ENCODE measurements at regions not wholly inside any gene's neighbourhood (a gene's known extent, or its start where the extent isn't known, plus 50 kb on each side); places are given as distances from the start of the nearest gene placed in this dataset.
"Not testable (repeated sequence)": the region's sequence is repeated elsewhere in the genome, so short reads cannot be mapped to it uniquely, and the experiment has no call there.

DNA sequence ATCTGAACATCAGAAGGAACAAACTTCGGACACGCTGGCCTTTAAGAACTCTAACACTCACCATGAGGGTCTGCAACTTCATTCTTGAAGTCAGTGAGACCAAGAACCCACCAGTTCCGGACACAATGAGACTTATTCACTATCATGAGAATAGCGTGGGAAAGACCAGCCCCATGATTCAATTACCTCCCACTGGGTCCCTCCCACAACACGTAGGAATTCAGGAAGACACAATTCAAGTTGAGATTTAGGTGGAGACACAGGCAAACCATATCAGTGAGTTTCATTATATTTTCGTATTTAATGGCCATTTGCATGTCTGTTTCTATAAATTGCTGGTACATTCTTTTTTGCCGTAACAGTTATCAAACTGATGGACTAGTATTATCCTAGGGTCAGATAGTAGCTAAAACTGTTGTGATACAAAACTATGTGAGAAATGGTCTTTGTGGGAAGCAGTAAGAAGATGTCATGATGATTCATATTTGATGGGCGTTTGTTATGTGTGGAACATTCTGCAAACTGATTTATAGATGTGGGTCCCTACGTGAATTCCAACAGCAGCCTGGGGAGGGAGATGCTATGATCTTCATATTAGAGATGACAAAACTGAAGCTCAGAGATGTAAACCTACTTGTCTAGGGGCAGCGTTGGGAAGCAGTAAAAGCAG lies 282.4 kb upstream of the TMEM132C start:
- no peak for DNase-seq

DNA sequence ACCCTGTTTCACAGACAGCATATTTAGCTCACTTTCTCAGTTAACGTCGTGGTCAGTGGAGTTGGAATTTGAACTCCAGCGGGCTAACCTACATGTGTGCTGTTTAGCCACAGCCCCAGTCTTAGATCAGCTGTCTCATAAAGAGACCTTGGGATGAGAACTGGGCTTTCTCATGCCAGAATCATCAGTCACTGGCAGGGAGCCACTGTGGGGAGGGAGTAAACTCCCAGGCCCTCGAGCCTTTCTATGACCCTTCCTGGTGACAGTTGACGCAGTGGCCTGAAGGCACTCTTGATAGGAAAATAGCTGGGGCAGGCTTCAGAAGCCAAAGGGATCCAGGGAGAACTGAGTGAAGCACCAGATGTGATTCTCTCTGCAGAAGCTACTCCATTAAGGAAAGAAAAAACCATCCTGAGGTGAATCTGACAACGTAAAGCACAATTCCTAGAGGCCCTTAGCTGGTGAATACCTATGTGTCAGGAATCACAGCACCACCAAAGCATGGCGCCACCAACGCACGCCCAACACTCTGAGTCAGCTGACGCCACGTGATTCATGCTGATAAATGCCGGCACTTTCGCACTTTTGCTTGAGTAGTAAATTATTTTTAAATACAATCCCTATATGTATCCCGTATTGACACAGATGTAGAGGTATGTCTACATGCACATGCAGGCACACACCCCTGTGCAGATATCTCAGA lies 279.6 kb upstream of the TMEM132C start:
- DNase-seq = no peak

DNA sequence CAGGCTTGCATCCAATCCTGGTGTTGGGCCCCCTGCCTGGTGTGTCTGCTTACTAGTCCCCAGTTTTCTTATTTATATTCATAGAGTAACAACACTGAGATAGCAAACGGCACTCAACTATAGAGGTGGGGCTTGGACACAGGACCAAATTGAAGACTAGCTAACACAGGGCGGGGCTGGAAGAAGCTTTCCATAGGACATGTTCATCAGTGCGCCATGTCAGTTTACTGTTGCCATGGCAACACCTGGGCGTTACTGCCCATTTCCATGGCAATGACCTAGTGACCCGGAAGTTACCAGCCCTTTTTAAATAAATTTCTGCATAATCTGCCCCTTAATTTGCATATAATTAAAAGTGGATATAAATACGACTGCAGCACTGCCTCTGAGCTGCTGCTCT lies 275.5 kb upstream of the TMEM132C start:
- no peak for DNase-seq

GRCh38 chr12:127998988-127999387 lies 268.0 kb upstream of the TMEM132C start:
- no peak for DNase-seq

DNA sequence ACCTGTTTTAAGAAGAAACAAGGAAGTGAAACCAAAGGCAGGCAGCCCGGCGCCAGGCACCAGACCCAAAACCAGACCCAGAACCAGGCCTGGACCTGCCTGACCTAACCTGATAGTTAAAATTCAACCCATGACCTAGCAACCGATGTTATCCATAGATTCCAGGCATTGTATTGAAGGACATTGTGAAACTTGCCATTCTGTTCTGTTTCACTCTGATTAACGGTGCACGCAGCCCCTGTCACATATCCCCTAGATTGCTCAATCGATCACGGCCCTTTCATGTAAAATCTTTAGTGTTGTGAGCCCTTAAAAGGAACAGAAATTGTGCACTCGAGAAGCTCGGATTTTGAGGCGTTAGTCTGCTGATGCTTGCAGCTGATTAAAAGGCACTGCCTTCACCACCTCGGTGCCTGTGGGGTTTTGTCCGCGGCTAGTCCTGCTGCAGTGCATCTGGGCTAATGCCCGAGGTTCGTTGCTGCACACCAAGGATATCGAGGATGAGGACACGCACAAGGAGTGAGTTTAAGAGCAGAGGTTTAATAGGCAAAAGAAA lies 262.5 kb upstream of the TMEM132C start:
- no peak for DNase-seq

- DNase-seq = no peak
Measured at GRCh38 chr12:128007250-128007649, 259.7 kb upstream of the TMEM132C start.

GRCh38 chr12:128008341-128008740 lies 258.6 kb upstream of the TMEM132C start:
- DNase-seq = no peak

DNA sequence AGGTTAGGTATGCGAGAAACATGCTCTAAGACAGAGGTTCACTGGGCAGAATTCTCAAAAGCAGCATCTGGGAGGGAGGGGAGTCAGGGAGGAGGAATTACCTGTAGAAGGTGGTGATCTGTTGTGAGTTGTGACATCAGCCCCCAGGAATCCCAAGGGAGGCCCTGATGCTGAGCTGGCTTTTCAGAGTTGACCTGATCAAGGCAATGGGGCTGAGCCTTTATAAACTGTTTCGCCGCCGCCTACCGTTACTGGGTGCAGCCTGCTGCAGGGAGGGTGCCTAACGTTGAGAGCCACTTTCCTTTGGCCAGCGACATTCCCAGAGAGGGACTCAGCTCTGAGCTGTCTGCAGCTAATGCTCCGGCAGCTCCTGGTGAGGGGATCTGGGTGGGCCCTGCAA lies 257.9 kb upstream of the TMEM132C start:
- DNase-seq = no peak

- no peak for DNase-seq
Measured at GRCh38 chr12:128012110-128012509, 254.9 kb upstream of the TMEM132C start.

DNA sequence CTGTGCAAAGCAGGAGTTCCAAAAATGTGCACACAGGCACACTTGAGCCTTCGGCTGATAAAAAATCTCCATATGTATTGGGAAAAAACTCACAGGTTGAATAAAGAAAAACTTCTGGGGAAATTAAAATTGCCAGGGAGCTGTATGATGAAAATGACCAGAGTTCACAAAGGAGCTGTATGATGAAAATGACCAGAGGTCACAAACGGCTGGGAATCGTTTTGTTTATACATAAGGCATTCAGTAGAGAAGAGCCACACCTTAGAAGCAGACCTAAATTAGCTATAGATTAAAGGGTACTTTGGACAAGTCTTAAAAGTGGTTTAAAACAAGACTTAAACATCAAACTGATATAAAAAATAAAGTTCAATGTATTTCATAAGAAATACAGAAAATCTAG lies 251.7 kb upstream of the TMEM132C start:
- DNase-seq = no peak

DNA sequence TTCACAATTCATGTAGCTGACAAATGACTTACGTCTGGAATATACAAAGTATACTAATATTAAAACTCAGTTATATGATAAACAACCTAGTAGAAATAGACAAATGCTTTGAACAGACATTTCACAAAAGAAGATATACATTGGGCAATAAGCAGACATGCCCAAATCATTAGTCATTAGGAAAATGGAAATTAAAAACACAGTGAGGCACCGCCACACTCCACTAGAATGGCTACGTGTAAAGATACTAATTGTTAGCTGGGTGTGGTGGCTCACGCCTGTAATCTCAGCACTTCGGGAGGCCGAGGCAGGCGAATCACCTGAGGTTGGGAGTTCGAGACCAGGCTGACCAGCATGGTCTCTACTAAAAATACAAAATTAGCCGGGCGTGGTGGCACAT lies 248.9 kb upstream of the TMEM132C start:
- no peak for DNase-seq

DNA sequence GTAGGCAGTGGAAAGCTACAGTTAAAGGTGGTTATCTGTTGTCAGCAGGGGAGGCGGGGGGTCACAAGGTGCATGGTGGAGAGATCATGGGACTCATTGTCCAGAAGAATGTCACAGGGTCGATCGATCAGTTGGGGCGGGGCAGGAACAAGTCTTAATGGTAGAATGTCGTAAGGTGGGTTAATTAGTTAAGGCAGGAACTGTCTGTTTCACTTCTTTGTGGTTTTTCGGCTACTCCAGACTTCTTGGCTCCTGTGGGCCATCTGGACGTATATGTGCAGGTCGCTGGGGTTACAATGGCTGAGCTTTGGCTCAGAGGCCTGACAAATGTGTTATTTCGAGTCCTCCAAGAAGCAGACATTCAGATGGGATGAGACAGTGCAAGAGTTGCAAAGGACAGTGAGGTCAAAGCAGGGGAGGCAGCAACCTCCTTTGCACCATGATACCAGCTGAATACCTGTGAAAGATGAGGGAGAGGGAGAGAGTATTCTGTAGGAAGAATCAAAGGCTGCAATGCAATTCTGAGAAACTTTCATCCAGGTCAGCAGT lies 246.9 kb upstream of the TMEM132C start:
- DNase-seq = no peak

DNA sequence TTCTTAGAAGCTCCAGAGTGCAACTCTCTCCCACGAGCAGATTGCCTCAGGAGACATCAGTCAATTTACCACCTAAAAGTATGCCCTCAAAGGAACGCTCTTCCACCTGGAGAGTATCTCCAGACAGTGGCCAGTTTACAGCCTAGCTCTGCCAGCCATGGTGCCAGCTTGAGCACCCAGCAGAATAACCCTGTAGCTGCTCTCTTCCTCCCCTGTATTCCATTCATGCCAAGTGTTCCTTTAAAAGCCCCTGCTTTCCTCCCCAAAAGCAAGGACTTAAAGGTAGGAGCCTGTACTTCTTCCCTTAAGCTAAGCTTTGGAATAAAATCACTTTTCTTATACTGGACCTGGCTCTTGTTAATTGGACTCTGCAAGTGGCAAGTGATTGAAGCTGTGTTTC lies 245.4 kb upstream of the TMEM132C start:
- DNase-seq = no peak

- no peak for DNase-seq
Measured at GRCh38 chr12:128025589-128026245, 241.3 kb upstream of the TMEM132C start.

DNA sequence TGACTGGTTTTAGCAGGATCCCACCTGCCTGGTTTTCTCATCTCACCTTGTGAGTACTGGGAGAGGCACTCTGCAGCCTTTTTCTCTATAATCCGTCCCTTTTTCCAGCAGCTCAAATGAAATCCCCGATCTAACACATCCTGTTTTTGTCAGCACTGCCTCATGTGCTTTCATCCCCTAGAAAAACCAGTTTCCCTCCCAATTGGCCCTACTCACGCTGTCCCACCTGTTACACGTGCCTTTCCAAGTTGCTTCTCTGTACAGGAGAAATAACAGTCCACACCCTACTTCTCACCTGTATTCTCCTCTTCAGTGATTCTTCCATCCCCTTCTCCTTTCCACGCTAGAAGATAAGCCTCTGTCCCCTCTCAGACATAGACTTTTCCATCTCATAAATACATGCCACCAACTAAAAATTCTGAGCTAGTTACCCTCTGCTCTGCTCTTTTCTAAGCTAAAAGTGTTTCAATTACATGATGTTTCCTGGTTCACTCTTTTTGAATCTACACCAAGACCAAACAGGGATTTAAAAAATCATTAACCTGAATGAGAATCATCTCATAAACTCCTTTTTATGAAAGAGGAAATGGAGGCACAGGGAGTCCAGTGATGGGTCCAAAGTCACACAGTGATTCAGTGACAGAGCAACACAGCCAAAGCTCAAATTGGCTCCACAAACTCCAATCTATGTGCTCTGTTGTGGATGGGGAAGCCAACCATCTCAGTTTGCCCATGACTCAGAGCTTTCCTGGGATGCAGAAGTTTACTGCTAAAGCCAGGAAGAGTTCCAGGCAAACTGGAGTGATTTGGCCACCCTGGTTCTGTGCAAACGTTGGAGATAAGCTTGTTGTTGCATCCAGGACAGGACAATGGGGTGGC lies 240.0 kb upstream of the TMEM132C start:
- DNase-seq = no peak

DNA sequence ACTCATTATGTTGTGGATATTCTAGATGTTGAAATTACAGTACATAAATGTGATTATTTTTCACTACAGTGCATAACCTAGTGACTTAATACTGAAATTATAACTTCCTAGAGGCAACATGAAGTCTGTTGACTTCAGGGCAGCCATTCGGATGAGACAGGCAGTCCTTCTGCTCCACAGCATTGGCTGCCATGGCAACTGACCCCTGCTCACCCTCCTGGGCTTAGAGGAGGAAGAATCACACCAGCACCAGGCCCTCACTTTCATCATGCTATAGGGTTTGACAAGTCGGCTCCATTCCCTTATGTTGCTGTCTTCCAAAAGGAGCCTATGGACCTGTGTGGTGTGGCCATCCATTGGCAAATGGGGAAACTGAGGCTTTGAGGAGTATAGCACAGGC lies 233.5 kb upstream of the TMEM132C start:
- no peak for DNase-seq

GRCh38 chr12:128040971-128041370 lies 226.0 kb upstream of the TMEM132C start:
- DNase-seq = no peak

DNA sequence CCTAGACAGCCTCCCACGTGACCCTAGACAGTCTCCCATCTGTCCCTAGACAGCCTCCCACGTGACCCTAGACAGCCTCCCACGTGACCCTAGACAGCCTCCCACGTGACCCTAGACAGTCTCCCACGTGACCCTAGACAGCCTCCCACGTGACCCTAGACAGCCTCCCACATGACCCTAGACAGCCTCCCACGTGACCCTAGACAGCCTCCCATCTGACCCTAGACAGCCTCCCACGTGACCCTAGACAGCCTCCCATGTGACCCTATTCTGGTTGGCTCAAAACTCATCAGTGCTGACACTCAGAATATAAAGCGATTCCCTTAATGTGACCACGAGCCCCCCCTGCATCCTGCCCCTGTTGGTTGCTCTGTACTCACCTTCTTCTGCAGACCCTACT lies 224.7 kb upstream of the TMEM132C start:
- DNase-seq = not testable (repeated sequence)

- DNase-seq = no peak
Measured at GRCh38 chr12:128042825-128043224, 224.1 kb upstream of the TMEM132C start.

- DNase-seq = no peak
Measured at GRCh38 chr12:128043317-128043716, 223.7 kb upstream of the TMEM132C start.

DNA sequence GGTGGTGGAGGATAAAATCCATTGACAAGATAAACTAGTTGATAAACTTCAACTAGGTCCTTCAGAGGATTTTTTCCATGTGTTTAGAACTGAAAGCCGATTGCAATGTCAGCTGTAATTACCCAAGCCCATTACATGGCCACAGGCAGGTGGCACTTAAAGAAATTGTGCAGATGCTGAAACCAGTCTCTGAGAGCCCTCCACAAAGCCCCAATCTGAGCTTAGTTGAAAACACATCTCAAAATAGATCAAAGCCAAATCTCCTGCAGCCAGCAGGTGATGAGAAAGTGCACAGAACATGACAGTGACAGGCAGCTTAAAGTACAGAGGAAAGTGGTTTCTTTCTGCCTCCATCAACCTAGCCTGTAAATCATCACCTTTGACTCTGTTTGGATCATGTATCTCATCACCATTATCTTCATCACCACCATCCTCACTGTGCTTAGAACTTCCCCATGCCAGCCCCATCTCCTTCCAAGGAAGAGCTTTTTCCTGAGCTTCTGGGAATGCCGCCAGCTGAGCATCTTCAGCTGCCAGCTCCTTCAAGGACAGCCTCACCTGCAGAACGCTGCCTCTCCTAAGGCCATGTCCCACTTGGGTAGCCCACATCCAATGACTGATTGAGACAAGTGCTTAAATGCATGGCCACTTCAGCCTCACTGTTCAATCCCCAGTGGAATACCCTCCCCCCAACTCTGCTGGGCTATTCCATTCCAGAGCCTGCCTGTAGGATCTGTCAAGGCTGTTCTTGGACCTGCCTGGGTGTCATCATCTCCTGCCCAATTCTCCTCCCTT lies 219.5 kb upstream of the TMEM132C start:
- DNase-seq = no peak

- no peak for DNase-seq
Measured at GRCh38 chr12:128052331-128052730, 214.6 kb upstream of the TMEM132C start.

All from NCI-H1417 treated with DMSO at 0.1 percent for 48 hours (cell line).